Right renal cortex interstitium (tissue), 3 donors: ENCODE measurements at regions not wholly inside any gene's neighbourhood (a gene's known extent, or its start where the extent isn't known, plus 50 kb on each side); places are given as distances from the start of the nearest gene placed in this dataset.

Experiments used
- DNase-seq, 3 donors: peaks; one replicate each; pipeline ENCODE4 v3.0.0-alpha.2; 2013; ENCODE audit warnings: low read depth in 3 of 3, low spot score in 2 of 3

DNA sequence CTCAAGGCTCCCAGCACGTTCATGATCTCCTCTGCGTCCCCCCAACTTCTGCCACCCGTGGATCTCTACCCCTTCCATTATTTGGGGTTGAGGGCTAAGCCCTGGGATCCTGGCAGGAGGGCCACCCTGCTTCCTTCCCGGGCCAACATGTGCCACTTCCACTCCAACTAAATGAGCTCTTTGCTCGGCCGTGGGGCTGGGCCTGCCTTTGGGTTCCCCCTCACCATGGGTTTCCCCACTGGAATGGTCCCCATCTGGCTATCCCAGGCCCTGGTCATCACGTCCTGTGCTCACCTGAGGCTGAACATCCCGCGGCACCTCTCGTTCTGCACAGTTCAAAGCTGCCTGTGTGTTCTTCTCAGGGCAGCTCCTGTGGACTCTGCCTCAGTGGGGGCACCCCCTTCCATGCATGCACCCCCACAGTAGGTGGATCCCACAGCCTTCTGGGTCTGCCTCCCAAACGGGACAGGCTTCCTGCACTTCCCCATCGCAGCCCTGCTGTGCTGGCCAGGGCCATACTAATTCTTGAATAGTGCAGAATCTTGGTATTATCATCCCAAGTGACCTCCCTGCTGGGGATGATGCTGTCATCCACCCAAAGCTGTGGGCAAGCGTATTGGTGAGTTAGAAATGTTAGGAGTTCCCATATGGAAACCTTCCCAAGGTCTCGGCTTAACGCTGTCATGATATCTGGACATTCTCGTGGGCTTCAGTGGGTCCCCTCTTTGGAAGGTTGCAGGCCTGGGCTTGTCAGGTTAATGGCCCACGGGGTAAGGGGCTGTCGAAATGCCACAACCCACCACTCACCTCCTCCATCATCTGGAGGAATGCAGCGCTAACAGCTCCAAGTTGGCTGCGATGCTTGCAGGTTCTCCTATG is 150.5 kb upstream of the TWIST2 start:
- no peak for DNase-seq

DNA sequence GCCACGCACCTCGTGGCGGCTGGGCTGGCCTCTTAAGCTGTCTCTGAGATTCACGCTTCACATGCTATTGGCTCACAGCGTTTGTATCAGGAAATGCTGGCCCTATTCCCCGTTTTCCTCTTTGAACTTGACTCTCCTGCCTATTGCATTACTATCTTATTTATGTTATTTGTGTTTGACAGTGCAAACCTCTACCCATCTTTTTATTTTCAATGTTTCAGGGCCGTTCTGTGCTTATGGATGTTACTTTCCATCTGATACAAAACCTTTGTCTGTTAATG is 149.9 kb upstream of the TWIST2 start:
- no peak for DNase-seq

- DNase-seq, result no peak
Observed at GRCh38 chr2:238698451-238699306, 149.2 kb upstream of the TWIST2 start.

GRCh38 chr2:238699307-238700116 is 148.4 kb upstream of the TWIST2 start:
- DNase-seq, result no peak

- DNase-seq, result no peak
Observed at GRCh38 chr2:238700117-238700457, 147.8 kb upstream of the TWIST2 start.

DNA sequence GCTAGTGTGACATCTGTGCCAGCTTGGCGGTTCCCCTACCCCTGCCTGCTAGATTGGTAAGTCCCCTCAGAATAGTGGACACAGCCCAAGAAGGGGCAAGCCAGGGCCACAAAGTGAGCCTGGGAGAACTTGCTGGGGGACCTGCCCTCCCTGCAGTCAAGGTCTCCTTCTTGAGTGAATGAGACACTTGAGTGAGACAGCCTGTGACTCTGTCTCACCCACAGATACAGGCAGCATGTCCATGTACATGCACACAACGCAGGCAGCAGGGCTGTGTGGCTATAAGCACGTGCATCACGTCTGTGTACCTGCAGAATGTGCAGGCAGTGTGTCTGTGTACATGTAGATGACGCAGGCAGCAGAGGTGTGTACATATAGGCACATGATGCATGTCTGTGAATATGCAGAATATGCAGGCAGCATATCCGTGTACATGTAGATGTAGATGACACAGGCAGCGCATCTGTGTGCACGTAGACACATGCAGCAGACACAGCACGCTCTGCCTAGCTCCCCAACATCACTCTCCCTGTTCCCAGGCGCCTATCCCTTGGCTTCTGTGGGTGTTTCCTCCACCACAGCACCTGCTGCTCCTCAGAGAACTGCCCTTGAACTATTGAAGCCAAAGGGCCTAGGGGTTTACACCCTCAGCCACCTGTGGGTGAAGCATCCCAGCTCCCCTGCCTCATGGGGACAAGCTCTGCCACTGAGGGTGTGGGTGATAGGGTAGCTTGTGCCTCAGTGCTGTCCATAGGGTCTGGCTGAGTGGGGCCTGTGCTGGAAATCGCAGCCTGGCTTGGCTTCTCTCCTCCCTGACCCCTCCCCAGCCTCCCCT is 147.2 kb upstream of the TWIST2 start:
- no peak for DNase-seq

- no peak for DNase-seq
Observed at GRCh38 chr2:238701341-238702206, 146.3 kb upstream of the TWIST2 start.

DNA sequence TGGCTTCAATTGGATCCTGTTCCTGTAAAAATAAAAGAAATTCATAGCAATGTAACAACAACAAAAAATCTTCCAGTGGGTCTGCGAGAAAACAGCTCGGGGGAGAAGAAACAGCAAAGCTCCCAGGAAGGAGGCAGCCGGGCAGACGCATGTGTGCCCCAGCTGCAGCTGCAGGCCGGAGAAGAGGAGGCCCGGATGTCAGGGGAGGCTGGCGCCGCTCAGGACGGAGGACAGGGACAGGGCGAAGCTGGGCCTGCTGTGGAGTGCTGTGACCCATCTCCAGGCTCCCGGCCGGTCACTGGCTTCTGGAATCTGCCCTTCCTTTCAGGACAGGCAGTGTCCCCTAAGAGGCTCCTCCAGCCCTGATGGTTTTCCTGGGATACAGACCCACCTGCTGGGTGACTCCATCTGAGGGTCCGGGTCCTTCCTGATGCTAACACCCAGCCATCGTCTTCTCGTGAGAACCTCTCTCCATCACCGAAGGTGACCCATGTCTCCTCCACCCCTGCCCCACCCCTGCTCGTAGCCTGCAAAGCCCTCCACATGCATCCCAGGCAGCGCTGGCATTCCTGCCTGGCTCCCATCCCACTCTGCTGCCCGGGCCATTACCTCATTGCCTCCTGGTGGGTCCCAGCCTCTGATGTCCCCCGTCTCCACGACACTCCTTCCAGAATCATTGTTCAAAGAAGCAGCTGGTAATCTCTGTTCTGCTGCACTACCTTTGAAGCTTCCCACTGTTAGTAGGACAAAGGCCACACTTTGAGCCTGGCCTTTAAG is 145.4 kb upstream of the TWIST2 start:
- no peak for DNase-seq

DNA sequence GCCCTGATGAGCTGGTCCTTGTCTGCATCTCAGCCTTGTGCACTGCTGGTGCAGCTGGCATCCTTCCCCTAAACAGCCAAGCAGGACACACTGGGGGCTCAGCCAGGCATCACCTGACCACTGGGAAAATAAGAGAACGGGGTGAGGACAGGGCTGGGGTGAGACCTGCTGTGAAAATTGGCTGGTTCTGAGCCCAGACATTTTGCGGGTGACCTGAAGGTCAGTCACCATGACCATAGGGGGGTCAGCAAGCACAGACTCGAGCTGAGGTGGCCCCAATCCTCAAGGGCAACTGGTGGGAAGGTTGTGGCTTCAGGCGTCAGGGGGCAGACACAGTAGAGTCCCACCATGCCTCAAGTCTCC is 144.9 kb upstream of the TWIST2 start:
- DNase-seq, result no peak

GRCh38 chr2:238703436-238703835 is 144.4 kb upstream of the TWIST2 start:
- no peak for DNase-seq

GRCh38 chr2:238704471-238705225 is 143.2 kb upstream of the TWIST2 start:
- no peak for DNase-seq

GRCh38 chr2:238706163-238706562 is 141.7 kb upstream of the TWIST2 start:
- DNase-seq, result no peak

DNA sequence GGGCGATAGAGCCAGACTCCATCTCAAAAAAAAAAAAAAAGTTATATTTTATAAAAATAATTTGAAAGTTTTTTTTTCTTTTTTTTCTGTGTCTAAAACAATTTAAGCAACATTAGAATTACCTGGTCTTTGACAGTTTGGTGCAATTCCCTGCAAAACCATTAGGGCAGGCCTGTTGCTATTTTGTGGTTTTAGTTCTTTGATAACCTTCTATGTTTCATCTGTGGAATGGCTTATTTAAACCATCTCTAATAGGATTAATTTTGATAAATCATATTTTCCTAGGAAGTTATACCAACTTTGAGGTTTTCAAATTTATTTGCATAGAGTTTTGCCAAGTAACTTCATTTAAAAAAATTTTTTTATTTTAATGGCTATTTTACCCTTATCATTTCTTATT is 141.2 kb upstream of the TWIST2 start:
- DNase-seq, result no peak

DNA sequence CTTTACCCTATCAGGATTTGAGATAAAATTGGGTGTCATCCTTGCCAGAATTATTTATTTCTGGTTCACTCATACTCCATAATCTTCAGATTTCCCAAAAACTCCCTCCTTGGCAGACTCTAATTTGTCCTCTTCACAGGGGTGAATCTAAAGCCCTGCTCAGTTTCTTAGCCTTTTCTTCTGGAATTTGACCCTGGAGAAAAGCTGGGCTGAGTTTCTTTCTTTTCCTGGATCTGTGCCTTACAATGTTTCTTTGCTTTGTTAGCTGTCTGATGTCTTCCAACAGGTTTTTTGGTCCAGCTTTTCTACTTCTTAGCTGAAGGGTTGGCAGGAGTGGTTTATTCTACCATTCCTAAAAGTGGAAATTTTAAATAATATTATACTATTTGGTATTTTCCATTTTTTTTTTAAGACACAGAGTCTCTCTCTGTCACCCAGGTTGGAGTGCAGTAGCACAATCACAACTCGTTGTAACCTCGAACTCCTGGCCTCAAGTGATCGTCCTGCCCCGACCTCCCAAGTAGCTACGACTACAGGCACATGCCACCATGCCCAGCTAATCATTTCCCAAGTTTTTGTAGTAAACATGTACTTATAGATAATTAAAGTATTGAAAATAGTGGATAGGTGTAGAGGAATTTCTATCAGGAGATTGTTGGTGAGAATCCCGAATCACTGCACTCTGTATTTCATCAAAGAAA is 138.4 kb upstream of the TWIST2 start:
- no peak for DNase-seq

GRCh38 chr2:238710032-238710735 is 137.7 kb upstream of the TWIST2 start:
- no peak for DNase-seq

GRCh38 chr2:238710787-238711186 is 137.1 kb upstream of the TWIST2 start:
- DNase-seq, result no peak

GRCh38 chr2:238711346-238711745 is 136.5 kb upstream of the TWIST2 start:
- DNase-seq, result no peak
